ENCODE measurements at regions not wholly inside any gene's neighbourhood (a gene's known extent, or its start where the extent isn't known, plus 50 kb on each side); places are given as distances from the start of the nearest gene placed in this dataset.

- no peaks in the 10 kb centered on the region for H3K27me3 ChIP-seq (ENCODE audit: control insufficient read depth, insufficient read depth, low read length)
- no peaks in the 10 kb centered on the region for H3K9me3 ChIP-seq (ENCODE audit: control insufficient read depth, insufficient read depth, low read length)
- no peak overlapping the region for H3K27ac ChIP-seq (ENCODE audit: low read depth, low read length)
- H3K4me3 ChIP-seq (ENCODE audit: low read depth, low read length) = no peak overlapping the region
- POLR2A ChIA-PET = no interaction called here
- no peak for TF ChIP-seq CTCF (IDR thresholded peaks at IDR 0.05; ENCODE audit: low read depth, low read length)
- no peak for DNase-seq (ENCODE audit: low read depth, low spot score)
- CTCF ChIA-PET = no interaction called here
These were observed 84.4 kb downstream of the MTERF1 start for GRCh38 chr7:91796122-91796521.

- no peak overlapping the region for H3K27ac ChIP-seq (ENCODE audit: low read depth, low read length)
- no peak for TF ChIP-seq CTCF (IDR thresholded peaks at IDR 0.05; ENCODE audit: low read depth, low read length)
- CTCF ChIA-PET = no interaction called here
- no peak overlapping the region for H3K4me3 ChIP-seq (ENCODE audit: low read depth, low read length)
- H3K27me3 ChIP-seq (ENCODE audit: control insufficient read depth, insufficient read depth, low read length) = peaks cover 2% of the 10 kb centered on the region
- DNase-seq (ENCODE audit: low read depth, low spot score) = no peak
- POLR2A ChIA-PET = no interaction called here
- no peaks in the 10 kb centered on the region for H3K9me3 ChIP-seq (ENCODE audit: control insufficient read depth, insufficient read depth, low read length)
These were observed 82.1 kb downstream of the MTERF1 start for GRCh38 chr7:91798425-91798824.

GRCh38 chr7:91800389-91800788 lies 80.1 kb downstream of the MTERF1 start:
- CTCF ChIA-PET = no interaction called here
- no peaks in the 10 kb centered on the region for H3K9me3 ChIP-seq (ENCODE audit: control insufficient read depth, insufficient read depth, low read length)
- H3K27ac ChIP-seq (ENCODE audit: low read depth, low read length) = no peak overlapping the region
- TF ChIP-seq CTCF (IDR thresholded peaks at IDR 0.05; ENCODE audit: low read depth, low read length) = no peak
- H3K27me3 ChIP-seq (ENCODE audit: control insufficient read depth, insufficient read depth, low read length) = peaks cover 2% of the 10 kb centered on the region
- DNase-seq (ENCODE audit: low read depth, low spot score) = no peak
- POLR2A ChIA-PET = no interaction called here
- H3K4me3 ChIP-seq (ENCODE audit: low read depth, low read length) = no peak overlapping the region

GRCh38 chr7:91801331-91801983 lies 79.0 kb downstream of the MTERF1 start:
- Histone ChIP-seq H3K27me3 (ENCODE audit: control insufficient read depth, insufficient read depth, low read length) (peaks cover 2% of the 10 kb centered on the region), H3K9me3 (ENCODE audit: control insufficient read depth, insufficient read depth, low read length) (no peaks in the 10 kb centered on the region), H3K4me3 (ENCODE audit: low read depth, low read length) (no peak overlapping the region), H3K27ac (ENCODE audit: low read depth, low read length) (no peak overlapping the region)
- no peak for DNase-seq (ENCODE audit: low read depth, low spot score)
- TF ChIP-seq CTCF (IDR thresholded peaks at IDR 0.05; ENCODE audit: low read depth, low read length) = no peak
- CTCF ChIA-PET = interaction anchor here (0.6 kb wide), 1 partner anchor 712 kb away, joined by 3 read pairs; no protein-coding TSS in a partner anchor
- POLR2A ChIA-PET = no interaction called here

GRCh38 chr7:91811236-91811635 lies 69.3 kb downstream of the MTERF1 start:
- Histone ChIP-seq H3K27me3 (ENCODE audit: control insufficient read depth, insufficient read depth, low read length) (no peaks in the 10 kb centered on the region), H3K4me3 (ENCODE audit: low read depth, low read length) (no peak overlapping the region), H3K27ac (ENCODE audit: low read depth, low read length) (no peak overlapping the region), H3K9me3 (ENCODE audit: control insufficient read depth, insufficient read depth, low read length) (no peaks in the 10 kb centered on the region)
- TF ChIP-seq CTCF (IDR thresholded peaks at IDR 0.05; ENCODE audit: low read depth, low read length) = no peak
- ChIA-PET POLR2A (no interaction called here), CTCF (interaction anchor here (2.1 kb wide), 1 partner anchor 19 kb away, joined by 6 read pairs; no protein-coding TSS in a partner anchor)
- DNase-seq (ENCODE audit: low read depth, low spot score) = no peak

Data from AG04450 (cell line).